OCI-LY3 (cell line): ENCODE measurements at regions not wholly inside any gene's neighbourhood (a gene's known extent, or its start where the extent isn't known, plus 50 kb on each side); places are given as distances from the start of the nearest gene placed in this dataset.

Experiments used
- EZH2phosphoT487 ChIP-seq: fragments of 200-600 bp; shearing (Covaris generic); IDR thresholded peaks from 2 replicates; pipeline ENCODE4 v1.6.1; 2018; ENCODE audit warnings: antibody characterized with exemption, mixed run types, low read depth
- TF ChIP-seq, protein P1 (sequence below): fragments of 200-600, 300-600 bp; sonication (generic); IDR thresholded peaks from 2 replicates; pipeline ENCODE4 v1.5.1; 2014; ENCODE audit warnings: antibody characterized with exemption, low read length, low read depth

DNA sequence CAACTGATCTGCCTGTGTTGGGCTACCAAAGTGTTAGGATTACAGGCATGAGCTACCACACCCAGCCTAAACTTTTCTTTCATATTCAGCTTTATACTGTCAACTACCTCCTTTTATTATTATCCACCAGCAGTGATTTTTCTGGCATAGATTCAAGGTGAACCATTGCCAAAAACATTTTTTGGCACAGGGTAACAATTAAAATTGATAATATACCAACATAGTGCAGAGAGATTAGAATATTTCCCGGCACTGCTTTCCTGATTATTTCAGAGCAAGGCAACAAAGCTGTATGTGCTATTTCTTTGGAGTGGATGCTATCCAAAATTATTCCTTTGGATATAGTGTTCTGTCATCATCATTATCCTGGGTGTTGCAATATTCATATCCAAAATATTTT is 781.6 kb upstream of the SOX9 start:
- TF ChIP-seq, protein P1, sequence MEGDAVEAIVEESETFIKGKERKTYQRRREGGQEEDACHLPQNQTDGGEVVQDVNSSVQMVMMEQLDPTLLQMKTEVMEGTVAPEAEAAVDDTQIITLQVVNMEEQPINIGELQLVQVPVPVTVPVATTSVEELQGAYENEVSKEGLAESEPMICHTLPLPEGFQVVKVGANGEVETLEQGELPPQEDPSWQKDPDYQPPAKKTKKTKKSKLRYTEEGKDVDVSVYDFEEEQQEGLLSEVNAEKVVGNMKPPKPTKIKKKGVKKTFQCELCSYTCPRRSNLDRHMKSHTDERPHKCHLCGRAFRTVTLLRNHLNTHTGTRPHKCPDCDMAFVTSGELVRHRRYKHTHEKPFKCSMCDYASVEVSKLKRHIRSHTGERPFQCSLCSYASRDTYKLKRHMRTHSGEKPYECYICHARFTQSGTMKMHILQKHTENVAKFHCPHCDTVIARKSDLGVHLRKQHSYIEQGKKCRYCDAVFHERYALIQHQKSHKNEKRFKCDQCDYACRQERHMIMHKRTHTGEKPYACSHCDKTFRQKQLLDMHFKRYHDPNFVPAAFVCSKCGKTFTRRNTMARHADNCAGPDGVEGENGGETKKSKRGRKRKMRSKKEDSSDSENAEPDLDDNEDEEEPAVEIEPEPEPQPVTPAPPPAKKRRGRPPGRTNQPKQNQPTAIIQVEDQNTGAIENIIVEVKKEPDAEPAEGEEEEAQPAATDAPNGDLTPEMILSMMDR = no peak
- no peak for TF ChIP-seq EZH2phosphoT487
